OCI-LY3 (cell line): ENCODE measurements at regions not wholly inside any gene's neighbourhood (a gene's known extent, or its start where the extent isn't known, plus 50 kb on each side); places are given as distances from the start of the nearest gene placed in this dataset.

Experiments
- H2AFZ ChIP-seq: fragments of 200-600, 300-600 bp; shearing (Covaris generic); 2 replicates; pipeline ENCODE4 v1.6.0; 2014; ENCODE audit warnings: antibody characterized with exemption, low read depth, low read length
- H3K27ac ChIP-seq: fragments of 200-600, 300-600 bp; sonication (generic); 2 replicates; pipeline ENCODE4 v1.5.1; 2014; ENCODE audit warnings: mild to moderate bottlenecking, low read length, moderate library complexity, mixed read lengths
- H3K27me3 ChIP-seq: fragments of 200-600, 300-600 bp; sonication (generic); 2 replicates; pipeline ENCODE4 v1.6.1; 2014; ENCODE audit warnings: low read depth, low read length, mixed read lengths
- H3K36me3 ChIP-seq: fragments of 200-600, 300-600 bp; sonication (generic); replicated peaks from 2 replicates; pipeline ENCODE3; 2014; ENCODE audit warnings: low read depth, low read length, mixed read lengths
- H3K4me1 ChIP-seq: fragments of 300-600, 200-600 bp; sonication (generic); 2 replicates; pipeline ENCODE4 v1.6.1; 2014; ENCODE audit warnings: low read length, mixed read lengths
- H3K4me2 ChIP-seq: fragments of 200-600, 300-600 bp; sonication (generic); 2 replicates; pipeline ENCODE4 v1.6.1; 2014; ENCODE audit warnings: low read length, mixed read lengths
- H3K4me3 ChIP-seq: fragments of 300-600, 200-600 bp; sonication (generic); 2 replicates; pipeline ENCODE4 v1.5.1; 2014; ENCODE audit warnings: antibody characterized with exemption, mild to moderate bottlenecking, low read length, moderate library complexity
- H3K79me2 ChIP-seq: fragments of 300-600, 200-600 bp; shearing (Covaris generic); 2 replicates; pipeline ENCODE4 v1.6.1; 2014; ENCODE audit warnings: mild to moderate bottlenecking, low read length, mixed read lengths
- H3K9ac ChIP-seq: fragments of 300-600, 200-600 bp; shearing (Covaris generic); 2 replicates; pipeline ENCODE4 v1.6.0; 2014; ENCODE audit warnings: mild to moderate bottlenecking, low read length, moderate library complexity
- H3K9me3 ChIP-seq: fragments of 200-600, 300-600 bp; shearing (Covaris generic); 2 replicates; pipeline ENCODE4 v1.6.1; 2014; ENCODE audit warnings: low read length, mixed read lengths; ENCODE audit not compliant: insufficient read depth
- H4K20me1 ChIP-seq: fragments of 200-600, 300-600 bp; sonication (generic); 2 replicates; pipeline ENCODE4 v1.6.1; 2016; ENCODE audit warnings: low read length, mixed read lengths; ENCODE audit not compliant: insufficient read depth
- EZH2phosphoT487 ChIP-seq: fragments of 200-600 bp; shearing (Covaris generic); IDR thresholded peaks from 2 replicates; pipeline ENCODE4 v1.6.1; 2018; ENCODE audit warnings: antibody characterized with exemption, mixed run types, low read depth
- TF ChIP-seq, protein P1 (sequence below): fragments of 200-600, 300-600 bp; sonication (generic); IDR thresholded peaks from 2 replicates; pipeline ENCODE4 v1.5.1; 2014; ENCODE audit warnings: antibody characterized with exemption, low read length, low read depth

DNA sequence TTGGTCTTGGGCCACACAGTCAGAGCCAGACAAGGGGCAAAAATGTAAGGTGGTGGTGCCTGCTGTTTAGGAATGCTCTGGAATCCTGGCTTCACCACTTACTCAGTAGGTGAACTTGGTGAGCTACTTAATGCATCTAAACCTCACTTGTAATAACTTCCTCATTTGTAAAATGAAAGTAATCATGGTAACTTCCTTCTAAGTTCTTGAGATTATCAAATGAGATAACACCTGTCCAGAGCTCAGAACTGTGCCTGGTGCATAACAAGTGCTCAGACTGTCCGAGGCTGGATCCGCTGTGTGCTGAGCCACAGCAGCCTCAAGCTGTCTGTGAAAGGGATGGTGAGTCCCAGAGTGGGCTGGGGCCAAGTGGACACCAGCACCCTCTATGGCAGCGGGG, 62.8 kb upstream of the KY start:
- Histone ChIP-seq H3K4me2 (peak overlapping the region; percentile 49), H3K27ac (no peak overlapping the region), H3K27me3 (no peaks in the 10 kb centered on the region), H4K20me1 (no peaks in the 10 kb centered on the region), H3K9me3 (no peaks in the 10 kb centered on the region), H2AFZ (no peak overlapping the region; the same call in 1 of the 2 replicates), H3K9ac (no peak overlapping the region), H3K36me3 (no peaks in the 10 kb centered on the region), H3K4me3 (0 out of 2 replicates have a peak overlapping the region, but pooled peaks have one; percentile 9), H3K79me2 (no peaks in the 10 kb centered on the region), H3K4me1 (peaks cover 8% of the 10 kb centered on the region)
- TF ChIP-seq, protein P1, sequence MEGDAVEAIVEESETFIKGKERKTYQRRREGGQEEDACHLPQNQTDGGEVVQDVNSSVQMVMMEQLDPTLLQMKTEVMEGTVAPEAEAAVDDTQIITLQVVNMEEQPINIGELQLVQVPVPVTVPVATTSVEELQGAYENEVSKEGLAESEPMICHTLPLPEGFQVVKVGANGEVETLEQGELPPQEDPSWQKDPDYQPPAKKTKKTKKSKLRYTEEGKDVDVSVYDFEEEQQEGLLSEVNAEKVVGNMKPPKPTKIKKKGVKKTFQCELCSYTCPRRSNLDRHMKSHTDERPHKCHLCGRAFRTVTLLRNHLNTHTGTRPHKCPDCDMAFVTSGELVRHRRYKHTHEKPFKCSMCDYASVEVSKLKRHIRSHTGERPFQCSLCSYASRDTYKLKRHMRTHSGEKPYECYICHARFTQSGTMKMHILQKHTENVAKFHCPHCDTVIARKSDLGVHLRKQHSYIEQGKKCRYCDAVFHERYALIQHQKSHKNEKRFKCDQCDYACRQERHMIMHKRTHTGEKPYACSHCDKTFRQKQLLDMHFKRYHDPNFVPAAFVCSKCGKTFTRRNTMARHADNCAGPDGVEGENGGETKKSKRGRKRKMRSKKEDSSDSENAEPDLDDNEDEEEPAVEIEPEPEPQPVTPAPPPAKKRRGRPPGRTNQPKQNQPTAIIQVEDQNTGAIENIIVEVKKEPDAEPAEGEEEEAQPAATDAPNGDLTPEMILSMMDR, result no peak

DNA sequence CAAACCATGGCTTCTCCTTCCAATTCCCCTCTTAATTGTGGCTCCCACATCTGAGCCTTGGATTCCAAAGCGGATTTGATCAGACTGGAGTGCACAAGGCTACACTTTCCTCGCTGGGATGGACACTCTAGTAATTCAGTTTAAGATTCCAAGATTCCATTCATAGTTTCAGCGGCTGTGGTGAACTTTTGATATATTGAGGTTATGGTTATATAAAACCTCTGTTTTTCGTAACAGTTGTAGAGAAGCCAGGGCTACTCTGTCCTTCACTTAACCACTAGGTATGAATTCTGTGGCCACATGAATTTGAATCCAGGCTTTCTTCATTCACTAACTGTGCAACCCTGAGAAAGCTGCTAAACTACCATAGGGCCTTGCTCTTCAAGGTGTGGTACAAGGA, 67.9 kb upstream of the KY start:
- no peak overlapping the region for H2AFZ ChIP-seq
- no peaks in the 10 kb centered on the region for H3K79me2 ChIP-seq
- no peak overlapping the region for H3K4me3 ChIP-seq
- no peak overlapping the region for H3K9ac ChIP-seq
- no peaks in the 10 kb centered on the region for H3K27me3 ChIP-seq
- H4K20me1 ChIP-seq, result no peaks in the 10 kb centered on the region
- no peaks in the 10 kb centered on the region for H3K9me3 ChIP-seq
- peaks cover 13% of the 10 kb centered on the region for H3K4me1 ChIP-seq
- no peak overlapping the region for H3K27ac ChIP-seq
- H3K36me3 ChIP-seq, result no peaks in the 10 kb centered on the region
- TF ChIP-seq, protein P1, result no peak
- no peak for TF ChIP-seq EZH2phosphoT487
- no peak overlapping the region for H3K4me2 ChIP-seq

DNA sequence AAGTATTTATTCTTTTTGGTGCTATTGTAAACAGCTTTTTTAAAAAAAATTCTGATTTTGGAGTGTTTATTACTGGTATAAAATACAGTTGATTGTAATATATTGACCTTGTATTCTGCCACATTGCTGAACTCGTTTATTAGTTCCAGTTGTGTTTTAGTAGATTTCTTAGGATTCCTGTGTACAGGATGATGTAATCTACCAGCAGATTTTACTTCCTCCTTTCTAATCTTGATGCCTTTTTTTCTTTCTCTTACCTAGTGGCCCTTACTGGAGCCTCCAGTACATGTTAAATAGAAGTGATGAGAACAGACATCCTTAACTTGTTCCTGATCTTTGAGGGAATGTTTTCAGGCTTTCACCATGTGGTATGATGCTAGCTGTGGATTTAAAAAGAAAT, 70.4 kb upstream of the KY start:
- no peak overlapping the region for H2AFZ ChIP-seq
- peak overlapping the region; percentile 19 for H3K4me2 ChIP-seq
- H3K27me3 ChIP-seq, result no peaks in the 10 kb centered on the region
- H3K79me2 ChIP-seq, result no peaks in the 10 kb centered on the region
- no peaks in the 10 kb centered on the region for H3K9me3 ChIP-seq
- no peak overlapping the region for H3K4me3 ChIP-seq
- H4K20me1 ChIP-seq, result no peaks in the 10 kb centered on the region
- TF ChIP-seq, protein P1, result no peak
- TF ChIP-seq EZH2phosphoT487, result no peak
- no peak overlapping the region for H3K9ac ChIP-seq
- peaks cover 9% of the 10 kb centered on the region for H3K4me1 ChIP-seq
- no peak overlapping the region for H3K27ac ChIP-seq
- no peaks in the 10 kb centered on the region for H3K36me3 ChIP-seq

DNA sequence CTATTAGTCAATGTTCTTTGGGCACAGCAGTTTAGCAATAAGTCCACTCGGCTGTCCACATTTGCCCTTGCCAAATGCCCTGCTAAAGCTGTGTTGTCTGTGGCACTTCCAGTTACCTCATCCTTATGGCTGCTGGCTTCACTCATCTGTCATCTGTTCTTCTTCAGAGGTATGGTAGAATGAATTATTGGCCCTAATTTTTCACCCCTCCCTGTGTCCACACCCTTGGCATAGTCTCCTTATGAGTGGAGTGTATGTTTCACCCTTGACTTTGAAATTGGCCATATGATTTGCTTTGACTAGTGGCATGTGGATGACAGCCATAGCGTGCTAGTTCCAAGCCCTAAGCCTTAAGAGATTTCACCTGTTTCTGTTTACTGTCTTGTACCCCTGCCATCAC, 72.1 kb upstream of the EPHB1 start:
- Histone ChIP-seq H3K36me3 (no peaks in the 10 kb centered on the region), H3K79me2 (no peaks in the 10 kb centered on the region), H3K4me3 (no peak overlapping the region), H4K20me1 (no peaks in the 10 kb centered on the region), H3K4me1 (peaks cover 9% of the 10 kb centered on the region), H3K9ac (no peak overlapping the region), H2AFZ (no peak overlapping the region), H3K27ac (no peak overlapping the region), H3K4me2 (no peak overlapping the region), H3K9me3 (no peaks in the 10 kb centered on the region), H3K27me3 (no peaks in the 10 kb centered on the region)
- TF ChIP-seq, protein P1, result no peak
- no peak for TF ChIP-seq EZH2phosphoT487
